GM19025 (cell line): ENCODE measurements at regions not wholly inside any gene's neighbourhood (a gene's known extent, or its start where the extent isn't known, plus 50 kb on each side); places are given as distances from the start of the nearest gene placed in this dataset.
"Not testable (repeated sequence)": the region's sequence is repeated elsewhere in the genome, so short reads cannot be mapped to it uniquely, and the experiment has no call there.

Experiments used
- ATAC-seq: cut with Tn5 transposase; IDR thresholded peaks from one replicate; pipeline ENCODE4 v1.9.1; 2021; ENCODE audit warnings: mild to moderate bottlenecking, low read depth, moderate library complexity; ENCODE audit not compliant: unreplicated experiment

DNA sequence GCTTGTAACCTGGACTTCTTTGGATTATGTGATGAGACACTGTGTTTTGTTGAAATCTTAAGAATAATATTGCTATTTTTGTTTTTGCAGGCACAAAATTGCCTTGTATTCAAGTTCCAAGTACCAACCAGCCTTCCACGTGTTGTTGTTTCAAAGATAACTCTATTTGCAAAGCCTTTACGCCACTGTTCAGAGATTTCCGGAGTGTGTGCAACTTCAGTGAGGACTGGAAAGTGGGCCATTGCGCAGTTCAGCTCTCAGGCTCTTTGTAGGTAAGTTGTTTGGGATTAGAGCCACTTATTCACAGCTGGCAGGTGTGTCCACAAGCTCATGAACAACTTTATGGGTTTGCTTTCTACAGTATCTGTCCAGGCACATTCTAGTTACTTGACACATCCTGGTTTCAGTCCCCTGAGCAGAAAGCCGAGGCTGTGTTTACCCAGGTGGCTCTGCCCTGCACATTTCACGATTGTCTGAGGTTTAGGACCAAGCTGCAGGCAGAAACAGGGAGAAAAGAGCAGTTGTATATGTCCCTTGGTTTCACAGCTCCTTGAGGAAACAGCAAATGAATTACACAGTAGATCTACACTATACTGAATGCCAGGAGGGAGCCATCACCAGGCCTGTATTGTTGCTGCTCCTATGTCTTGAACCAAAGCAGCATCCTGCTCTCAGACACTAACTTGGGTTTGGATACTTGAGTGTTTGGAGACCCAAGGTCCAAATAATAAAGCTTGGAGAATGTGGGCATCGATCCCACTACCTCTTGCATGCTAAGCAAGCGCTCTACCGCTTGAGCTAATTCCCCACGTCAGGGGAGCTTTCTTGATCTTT, 136.1 kb upstream of the ZNF322 start:
- ATAC-seq, result not testable (repeated sequence)

DNA sequence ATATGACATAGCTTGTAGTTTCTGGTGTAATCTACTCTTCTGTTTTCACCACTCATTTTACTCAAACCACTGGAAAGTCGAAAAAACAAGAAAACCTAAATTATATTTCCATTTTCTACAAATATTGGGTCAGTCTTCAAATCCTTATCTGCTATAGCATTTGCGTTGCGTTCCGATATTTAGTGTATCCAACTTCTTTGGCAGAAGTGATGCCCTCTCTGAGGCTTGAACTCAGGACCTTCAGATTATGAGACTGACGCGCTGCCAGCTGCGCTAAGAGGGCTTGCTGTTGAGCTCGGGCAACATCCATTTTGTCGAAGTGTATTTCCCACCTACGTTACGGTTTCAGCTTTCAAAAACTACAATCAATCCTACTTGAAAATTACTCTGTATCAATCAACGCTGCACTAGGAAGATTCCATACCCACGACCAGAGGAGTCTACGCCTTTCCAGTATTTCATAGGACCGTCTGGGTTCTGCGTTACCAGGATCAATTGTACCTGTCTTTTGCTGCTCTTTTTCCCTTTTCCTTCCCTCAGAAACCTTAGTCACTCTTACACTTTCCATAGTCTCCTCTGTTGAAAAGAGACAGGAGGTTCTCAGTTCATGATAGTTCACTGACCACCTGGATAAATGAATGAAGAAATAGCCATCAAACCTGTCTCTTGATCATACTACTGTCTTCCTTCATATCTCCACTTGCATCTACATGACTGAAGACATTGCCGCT, 140.5 kb upstream of the ZNF322 start:
- not testable (repeated sequence) for ATAC-seq

DNA sequence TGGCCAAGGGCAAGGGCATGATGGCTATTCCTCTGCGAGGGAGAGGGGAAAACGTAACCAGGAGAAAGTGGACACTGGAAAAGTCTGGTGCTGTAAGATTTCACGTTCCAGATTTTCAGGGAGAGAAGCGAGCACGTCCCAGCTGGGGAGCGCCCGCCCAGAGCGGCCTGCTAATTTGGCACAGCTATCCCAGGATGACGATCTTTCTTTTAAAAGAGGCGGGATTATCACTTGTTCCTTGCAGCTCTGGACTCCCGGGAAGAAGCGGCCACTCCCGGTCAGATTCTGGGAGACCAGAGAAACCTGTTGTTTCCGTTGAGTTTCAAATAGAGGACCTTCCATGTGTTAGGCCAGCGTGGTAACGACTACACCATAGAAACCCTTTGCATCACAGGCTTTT, 144.2 kb upstream of the ZNF322 start:
- ATAC-seq, result not testable (repeated sequence)

DNA sequence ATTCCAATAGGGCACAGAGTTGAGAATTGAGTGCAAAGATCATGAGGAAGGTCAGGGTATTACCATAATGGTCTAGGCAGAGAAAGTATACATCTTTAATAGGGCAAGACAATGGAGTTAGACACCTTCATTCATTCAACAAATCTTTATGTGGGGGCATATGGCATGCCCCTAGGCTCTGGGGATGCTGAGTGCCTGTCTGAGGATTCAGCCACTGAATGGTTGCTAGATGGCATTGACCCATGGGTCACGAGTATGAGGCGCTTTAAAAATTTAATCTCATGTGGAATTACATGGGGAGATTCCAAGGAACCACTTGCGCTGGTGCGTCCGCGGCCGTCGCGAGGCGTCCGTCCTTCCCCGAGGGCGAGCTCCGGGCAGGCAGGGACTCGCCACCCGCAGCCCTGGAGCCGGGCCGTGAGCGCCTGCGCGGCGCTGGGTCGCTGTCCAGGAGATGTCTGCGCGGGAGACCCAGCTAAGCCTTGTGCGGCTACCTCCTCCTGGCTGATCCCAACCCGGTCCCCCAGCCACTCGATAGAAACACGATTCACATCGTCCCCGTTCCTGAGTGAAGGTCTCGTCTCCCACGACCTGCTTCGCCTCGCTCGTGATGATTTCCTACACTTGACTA, 152.1 kb upstream of the ZNF322 start:
- ATAC-seq, result not testable (repeated sequence)

DNA sequence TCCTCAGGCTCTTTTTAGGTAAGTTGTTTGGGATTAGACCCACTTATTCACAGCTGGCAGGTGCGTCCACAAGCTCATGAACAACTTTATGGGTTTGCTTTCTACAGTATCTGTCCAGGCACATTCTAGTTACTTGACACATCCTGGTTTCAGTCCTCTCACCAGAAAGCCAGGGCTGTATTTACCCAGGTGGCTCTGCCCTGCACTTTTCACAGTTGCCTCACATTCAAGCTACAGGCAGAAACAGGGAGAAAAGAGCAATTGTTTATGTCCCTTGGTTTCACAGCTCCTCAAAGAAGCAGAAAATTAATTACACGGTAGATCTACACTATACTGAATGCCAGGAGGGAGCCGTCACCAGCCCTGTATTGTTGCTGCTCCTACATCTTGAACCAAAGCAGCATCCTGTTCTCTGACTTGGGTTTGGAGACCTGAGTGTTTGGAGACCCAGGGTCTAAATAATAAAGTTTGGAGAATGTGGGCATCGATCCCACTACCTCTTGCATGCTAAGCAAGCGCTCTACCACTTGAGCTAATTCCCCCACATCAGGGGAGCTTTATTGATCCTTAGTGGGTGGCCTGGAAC, 159.2 kb upstream of the ZNF322 start:
- ATAC-seq, result not testable (repeated sequence)

DNA sequence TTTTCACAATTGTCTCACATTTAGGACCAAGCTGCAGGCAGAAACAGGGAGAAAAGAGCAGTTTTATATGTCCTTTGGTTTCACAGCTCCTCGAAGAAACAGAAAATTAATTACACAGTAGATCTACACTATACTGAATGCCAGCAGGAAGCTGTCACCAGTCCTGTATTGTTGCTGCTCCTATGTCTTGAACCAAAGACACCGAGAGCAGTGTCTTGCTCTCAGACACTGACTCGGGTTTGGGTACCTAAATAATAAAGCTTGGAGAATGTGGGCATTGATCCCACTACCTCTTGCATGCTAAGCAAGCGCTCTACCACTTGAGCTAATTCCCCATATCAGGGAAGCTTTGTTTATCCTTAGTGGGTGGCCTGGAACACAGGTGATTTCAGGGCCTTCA, 168.4 kb upstream of the ZNF322 start:
- not testable (repeated sequence) for ATAC-seq

DNA sequence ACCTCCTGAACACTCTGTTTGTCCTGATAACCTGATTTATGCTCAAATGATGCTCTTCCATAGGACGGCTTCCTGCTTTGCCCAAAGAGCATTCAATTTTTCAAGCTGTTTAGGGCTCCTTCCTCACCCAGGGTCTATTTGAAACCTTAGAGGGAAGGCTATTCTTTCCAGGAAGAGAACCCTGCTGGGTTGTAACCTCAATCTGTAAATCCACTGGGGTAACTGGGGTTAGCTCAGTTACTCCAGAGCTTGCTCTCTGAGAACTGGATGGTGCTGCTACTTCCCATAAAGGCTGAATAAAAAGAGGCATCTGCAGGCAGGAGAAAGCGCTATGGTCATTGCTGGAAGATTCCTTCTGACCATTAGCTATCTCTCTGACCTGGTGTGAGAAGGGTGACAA, 169.9 kb upstream of the ZNF322 start:
- not testable (repeated sequence) for ATAC-seq

DNA sequence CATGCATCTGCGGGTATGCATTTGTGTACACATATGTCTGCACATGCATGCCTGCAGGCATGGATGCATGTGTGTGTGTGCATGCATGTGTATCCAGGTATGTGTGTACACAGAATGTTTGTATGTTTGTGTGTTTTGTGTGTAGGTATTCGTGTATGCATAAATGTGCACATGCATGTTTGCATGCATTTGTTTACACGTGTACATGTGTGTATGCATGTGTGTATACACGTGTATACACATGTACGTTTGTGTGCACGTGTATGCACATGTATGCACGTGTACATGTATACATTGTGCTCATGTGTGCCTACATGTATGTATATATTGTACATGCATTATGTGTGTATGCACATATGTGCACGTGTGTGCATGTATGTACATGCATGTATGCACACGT, 171.4 kb upstream of the ZNF322 start:
- ATAC-seq, result not testable (repeated sequence)

DNA sequence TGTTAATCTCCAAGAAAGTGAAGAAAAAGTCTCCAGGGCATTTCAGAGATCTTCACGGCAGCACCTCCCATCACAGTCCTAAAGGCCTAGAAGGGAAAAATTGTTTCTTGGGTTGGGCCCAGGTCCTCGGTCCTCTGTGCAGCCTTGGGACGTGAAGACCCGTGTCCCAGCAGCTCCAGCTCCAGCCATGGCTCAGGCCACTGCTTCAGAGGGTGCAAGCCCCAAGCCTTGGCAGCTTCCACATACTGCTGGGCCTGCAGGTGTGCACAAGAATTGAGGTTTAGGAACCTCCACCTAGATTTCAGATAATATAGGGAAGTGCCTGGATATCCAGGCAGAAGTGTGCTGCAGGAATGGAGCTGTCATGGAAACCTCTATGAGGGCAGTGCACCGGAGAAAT, 176.2 kb upstream of the ZNF322 start:
- ATAC-seq, result not testable (repeated sequence)

DNA sequence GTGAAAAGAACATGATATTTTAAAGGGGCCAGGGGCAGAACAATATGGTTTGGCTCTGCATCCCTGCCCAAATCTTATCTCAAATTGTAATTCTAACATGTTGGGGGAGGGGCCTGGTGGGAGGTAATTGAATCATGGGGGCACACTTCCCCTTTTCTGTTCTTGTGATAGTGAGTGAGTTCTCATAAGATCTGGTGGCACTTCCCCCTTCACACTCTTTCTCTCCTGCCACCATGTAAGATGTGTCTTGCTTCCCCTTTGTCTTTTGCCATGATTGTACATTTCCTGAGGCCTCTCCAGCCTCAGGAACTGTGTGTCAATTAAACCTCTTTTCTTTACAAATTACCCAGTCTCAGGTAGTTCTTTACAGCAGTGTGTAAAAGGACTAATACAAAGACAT, 177.1 kb upstream of the ZNF322 start:
- ATAC-seq, result not testable (repeated sequence)

DNA sequence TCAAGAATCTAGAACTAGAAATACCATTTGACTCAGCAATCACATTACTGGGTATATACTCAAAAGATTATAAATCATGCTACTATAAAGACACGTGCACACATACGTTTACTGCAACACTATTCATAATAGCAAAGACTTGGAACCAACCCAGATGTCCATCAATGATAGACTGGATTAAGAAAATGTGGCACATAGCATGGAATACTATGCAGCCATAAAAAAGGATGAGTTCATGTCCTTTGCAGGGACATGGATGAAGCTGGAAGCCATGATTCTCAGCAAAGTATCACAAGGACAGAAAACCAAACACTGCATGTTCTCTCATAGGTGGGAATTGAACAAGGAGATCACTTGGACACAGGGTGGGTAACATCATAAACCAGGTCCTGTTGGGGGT, 185.3 kb upstream of the ZNF322 start:
- not testable (repeated sequence) for ATAC-seq

DNA sequence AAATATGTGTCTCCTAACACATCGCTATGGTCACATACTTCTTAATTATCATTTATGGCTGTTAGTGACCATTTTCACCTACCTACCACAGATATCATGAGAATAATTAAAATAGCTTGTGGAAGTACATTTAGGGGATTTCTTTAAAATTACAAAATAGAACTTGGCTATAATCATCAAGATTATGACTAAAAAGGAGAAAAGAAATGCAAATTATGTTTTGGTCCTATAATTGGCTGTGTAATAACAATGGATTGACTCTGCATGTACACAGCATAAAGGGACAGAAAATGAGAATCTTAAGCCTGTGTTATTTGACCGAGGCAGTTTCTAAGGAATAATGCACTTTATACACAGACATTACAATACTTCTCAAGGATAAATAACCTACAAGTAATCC, 197.7 kb upstream of the ZNF322 start:
- ATAC-seq, result not testable (repeated sequence)

DNA sequence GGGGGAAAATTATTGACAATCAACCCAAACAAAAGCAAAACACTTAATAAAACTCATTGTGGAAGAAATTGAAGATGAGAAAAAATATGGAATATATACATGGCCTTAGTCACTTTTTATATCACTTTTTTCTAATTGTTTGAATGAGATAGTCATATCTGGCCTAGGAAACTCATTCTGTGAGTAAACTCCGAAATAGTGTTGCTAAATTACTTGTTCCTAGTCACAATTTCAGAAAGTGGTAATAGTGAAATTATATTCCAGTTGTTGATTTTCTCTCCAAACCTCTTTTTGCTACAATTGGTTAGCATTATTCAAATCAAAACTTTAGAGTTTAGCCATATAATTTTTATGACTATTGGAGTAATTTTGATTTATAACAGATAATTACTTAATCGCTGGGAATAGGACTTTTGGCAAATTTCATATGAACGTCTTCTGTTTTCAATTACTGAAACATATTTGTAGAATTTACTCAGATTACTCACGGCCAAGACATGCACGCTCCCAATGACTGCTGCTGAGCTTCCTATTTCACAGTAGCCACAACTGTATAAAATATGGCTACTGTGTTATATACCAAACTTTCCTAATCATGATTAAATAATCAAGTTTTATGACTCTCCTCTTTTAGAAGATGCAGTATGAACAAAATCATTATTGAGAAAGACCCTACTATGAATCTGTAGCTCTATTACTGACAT, 199.7 kb upstream of the ZNF322 start:
- not testable (repeated sequence) for ATAC-seq

DNA sequence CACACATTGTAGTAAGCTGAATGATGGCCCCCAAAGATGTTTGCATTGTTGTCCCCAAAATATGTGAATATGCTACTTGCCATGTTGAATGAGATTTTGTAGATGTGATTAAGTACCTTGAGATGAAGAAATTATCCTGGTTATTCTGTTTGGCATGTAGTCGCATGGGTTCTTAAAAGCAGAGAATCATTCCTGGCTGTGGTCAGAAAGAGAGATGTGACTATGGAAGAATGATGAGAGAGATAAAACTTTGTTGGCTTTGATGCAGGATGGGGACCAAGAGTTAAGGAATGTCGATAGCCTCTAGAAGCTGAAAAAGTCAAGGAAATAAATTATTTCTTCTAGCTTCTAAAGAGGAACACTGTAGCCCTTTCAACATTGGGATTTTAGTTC, 200.2 kb upstream of the ZNF322 start:
- not testable (repeated sequence) for ATAC-seq

DNA sequence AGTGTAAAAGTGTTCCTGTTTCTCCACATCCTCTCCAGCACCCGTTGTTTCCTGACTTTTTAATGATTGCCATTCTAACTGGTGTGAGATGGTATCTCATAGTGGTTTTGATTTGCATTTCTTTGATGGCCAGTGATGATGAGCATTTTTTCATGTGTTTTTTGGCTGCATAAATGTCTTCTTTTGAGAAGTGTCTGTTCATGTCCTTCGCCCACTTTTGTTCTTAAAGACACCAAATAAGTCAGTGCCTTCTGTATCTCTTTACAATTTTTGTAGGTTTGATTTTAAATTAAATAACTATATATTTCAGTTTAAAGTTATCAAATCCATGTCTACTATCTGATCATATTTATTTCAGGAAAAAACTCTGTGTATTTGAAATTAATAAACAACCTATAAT, 202.4 kb upstream of the ZNF322 start:
- ATAC-seq, result not testable (repeated sequence)

DNA sequence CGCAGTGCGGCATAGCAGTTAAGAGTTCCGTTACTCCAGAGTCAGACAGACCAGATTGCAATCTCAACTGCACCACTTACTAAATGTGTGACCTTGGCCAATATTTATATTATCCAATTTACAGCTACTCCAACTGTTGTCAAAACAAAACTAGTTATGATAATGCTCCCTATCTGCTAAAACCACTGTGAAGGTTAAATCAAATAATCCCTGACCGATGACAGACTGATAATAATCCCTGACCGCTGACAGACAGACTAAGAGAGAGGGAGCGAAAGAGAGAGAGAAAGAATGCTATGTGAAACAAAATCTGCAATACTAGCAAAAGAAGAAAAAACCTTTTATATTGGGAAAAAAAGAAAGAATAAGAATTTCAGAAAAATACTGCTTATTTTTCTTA, 204.1 kb upstream of the ZNF322 start:
- ATAC-seq, result not testable (repeated sequence)

DNA sequence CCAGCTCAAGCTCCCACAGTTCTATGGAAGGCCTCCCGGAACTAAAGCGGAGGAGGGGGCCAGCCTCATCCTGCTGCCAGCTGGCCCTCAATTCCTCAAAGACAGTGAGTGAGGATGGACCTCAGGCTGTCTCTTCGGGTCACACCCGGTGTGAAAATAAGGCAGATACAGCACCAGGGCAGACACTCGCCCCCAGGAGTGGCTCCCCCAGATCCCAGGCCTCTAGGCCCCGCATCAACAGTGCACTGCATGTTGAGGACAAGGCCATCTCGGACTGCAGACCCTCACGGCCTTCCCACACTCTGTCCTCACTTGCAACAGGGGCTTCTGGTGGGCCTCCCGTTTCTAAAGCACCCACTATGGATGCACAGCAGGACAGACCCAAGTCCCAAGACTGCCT, 239.2 kb upstream of the ZNF322 start:
- not testable (repeated sequence) for ATAC-seq

DNA sequence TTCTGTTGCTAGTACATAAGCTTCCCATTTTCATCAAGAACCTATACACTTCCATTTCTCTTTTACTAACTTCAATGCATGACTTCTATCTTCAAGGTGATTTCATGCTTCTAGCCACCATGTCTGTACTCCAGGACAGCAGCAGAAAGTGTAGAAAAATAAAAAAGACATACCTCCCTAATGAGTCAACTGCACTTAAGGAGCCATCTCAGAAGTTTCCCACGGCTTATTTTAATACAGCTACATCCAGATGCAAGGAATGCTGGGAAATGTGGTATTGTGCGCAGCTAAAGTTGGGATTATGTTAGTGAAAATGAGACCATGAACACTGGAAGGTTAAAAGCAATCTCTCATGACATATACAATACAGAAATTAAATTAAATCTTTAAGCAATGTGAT, 264.7 kb upstream of the ZNF322 start:
- not testable (repeated sequence) for ATAC-seq

DNA sequence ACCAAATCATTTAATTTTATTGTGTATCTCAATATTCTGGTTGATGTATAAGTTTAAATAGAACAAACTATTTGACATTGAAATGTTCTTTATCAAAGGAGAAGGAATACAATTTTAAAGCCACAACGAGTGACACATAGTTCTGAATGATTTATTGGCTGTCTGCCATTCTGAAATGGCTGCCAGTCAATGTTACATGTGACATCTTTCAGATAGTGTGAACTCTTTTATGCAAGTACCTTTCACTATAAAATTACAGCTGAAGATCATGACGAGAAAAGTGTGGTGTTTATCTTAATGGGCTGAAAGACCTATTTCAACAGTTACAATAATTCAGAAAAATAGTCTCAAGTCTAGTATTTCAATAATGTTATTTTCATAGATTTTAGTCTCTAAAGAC, 268.6 kb upstream of the ZNF322 start:
- not testable (repeated sequence) for ATAC-seq

DNA sequence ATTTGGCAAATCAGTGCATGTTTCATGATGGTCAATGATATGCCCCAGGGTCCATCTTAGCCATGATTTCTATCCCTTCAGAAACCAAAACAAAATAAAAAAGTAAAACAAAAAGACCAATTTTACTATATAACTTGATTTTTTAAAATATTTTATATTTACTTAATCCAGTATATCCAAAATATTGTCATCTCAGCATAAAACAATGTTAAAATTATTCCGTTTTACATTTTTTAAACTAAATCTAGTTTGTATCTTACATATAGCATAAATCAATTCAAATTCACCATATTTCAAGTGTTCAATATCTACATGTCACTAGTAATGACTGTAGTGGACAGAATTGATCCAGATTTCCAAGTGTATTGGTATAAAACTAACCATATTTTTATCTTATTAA, 277.7 kb upstream of the ZNF322 start:
- not testable (repeated sequence) for ATAC-seq
